ENCODE measurements at regions not wholly inside any gene's neighbourhood (a gene's known extent, or its start where the extent isn't known, plus 50 kb on each side); places are given as distances from the start of the nearest gene placed in this dataset.
"Not testable (repeated sequence)": the region's sequence is repeated elsewhere in the genome, so short reads cannot be mapped to it uniquely, and the experiment has no call there.

DNA sequence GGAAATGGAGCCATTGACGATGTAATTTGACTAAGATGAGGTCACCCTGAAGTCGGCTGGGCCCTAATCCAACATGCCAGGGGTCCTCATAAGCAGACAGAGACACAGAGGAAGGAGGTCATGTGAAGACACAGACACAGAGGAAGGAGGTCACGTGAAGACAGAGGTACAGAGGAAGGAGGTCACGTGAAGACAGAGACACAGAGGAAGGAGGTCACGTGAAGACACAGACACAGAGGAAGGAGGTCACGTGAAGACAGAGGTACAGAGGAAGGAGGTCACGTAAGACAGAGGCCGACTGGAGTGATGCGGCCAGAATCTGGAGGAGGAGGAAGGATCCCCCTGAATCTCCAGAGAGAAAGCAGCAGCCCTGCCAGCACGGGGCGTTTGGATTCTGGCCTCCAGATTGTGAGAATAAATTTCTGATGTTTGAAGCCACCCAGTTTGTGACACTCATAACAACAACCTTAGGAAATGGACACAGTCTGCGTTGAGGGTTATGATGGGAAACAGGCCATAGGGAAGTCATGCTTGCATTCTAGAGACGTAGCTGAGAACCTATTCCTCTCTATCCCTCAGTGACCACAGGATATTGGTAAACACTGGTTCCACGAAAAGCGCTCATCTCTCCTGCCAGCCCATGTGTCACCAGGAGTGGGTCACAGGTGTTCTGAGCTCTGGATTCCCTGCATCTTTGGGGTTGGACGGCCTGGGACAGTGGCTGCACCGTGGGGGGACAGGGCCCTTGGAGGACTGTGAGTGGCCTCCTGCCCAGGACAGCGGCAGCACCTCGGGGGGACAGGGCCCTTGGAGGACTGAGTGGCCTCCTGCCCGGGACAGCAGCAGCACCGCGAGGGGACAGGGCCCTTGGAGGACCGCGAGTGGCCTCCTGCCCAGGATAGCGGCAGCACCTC is 108.5 kb downstream of the SOX1 start:
- no peak overlapping the region for H3K9ac ChIP-seq (ENCODE audit: insufficient read depth, low read length, poor library complexity, severe bottlenecking)
- H3K79me2 ChIP-seq (ENCODE audit: insufficient read depth, low read length) = no peaks in the 10 kb centered on the region
- Mint-ChIP-seq H3K4me1 (no peaks in the 10 kb centered on the region), H3K9me3 (peaks cover 6 to 29% (median 15%) of the 10 kb centered on the region in 7 donors), H3K4me3 (no peak overlapping the region), H3K27ac (no peak overlapping the region), H3K36me3 (no peaks in the 10 kb centered on the region), H3K27me3 (ENCODE audit: low read depth in 3 of 3) (peaks cover 0 to 4% (median 4%) of the 10 kb centered on the region in 3 donors)
- H2AFZ ChIP-seq (ENCODE audit: insufficient read depth, low read depth, low read length, poor library complexity, severe bottlenecking) = no peak overlapping the region
- H3K4me3 ChIP-seq (replicated peaks in 1 of 3; ENCODE audit: low read depth in 2 of 3, low read length in 3 of 3) = no peak overlapping the region
- TF ChIP-seq, protein P1, sequence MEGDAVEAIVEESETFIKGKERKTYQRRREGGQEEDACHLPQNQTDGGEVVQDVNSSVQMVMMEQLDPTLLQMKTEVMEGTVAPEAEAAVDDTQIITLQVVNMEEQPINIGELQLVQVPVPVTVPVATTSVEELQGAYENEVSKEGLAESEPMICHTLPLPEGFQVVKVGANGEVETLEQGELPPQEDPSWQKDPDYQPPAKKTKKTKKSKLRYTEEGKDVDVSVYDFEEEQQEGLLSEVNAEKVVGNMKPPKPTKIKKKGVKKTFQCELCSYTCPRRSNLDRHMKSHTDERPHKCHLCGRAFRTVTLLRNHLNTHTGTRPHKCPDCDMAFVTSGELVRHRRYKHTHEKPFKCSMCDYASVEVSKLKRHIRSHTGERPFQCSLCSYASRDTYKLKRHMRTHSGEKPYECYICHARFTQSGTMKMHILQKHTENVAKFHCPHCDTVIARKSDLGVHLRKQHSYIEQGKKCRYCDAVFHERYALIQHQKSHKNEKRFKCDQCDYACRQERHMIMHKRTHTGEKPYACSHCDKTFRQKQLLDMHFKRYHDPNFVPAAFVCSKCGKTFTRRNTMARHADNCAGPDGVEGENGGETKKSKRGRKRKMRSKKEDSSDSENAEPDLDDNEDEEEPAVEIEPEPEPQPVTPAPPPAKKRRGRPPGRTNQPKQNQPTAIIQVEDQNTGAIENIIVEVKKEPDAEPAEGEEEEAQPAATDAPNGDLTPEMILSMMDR (IDR thresholded peaks at IDR 0.05) = no peak
- no peaks in the 10 kb centered on the region for H3K4me1 ChIP-seq (ENCODE audit: control insufficient read depth in 1 of 2, insufficient read depth in 2 of 2, low read length in 2 of 2)
- H3K36me3 ChIP-seq (replicated peaks in 1 of 2; ENCODE audit: control insufficient read depth in 1 of 2, insufficient read depth in 2 of 2, low read length in 2 of 2) = no peaks in the 10 kb centered on the region
- intact Hi-C loops (cut with micrococcal nuclease) = no loop called here
- WGBS (ENCODE audit: insufficient coverage) = 92% methylated on average over 18 of the region's 25 CpGs
- H3K4me2 ChIP-seq (replicated peaks; ENCODE audit: extremely low read depth, low read length, poor library complexity, severe bottlenecking) = no peak overlapping the region
- no peaks in the 10 kb centered on the region for H3K27me3 ChIP-seq (ENCODE audit: control insufficient read depth in 2 of 2, insufficient read depth in 2 of 2, low read length in 2 of 2)
- no peaks in the 10 kb centered on the region for H4K20me1 ChIP-seq (ENCODE audit: insufficient read depth, low read length)
- DNase-seq = no peak
- H3K27ac ChIP-seq (ENCODE audit: low read depth in 1 of 2, low read length in 2 of 2) = no peak overlapping the region
- H3K9me3 ChIP-seq (replicated peaks in 1 of 2; ENCODE audit: control insufficient read depth in 1 of 2, insufficient read depth in 1 of 2, low read length in 2 of 2) = peaks cover 16 to 18% of the 10 kb centered on the region in 2 donors

DNA sequence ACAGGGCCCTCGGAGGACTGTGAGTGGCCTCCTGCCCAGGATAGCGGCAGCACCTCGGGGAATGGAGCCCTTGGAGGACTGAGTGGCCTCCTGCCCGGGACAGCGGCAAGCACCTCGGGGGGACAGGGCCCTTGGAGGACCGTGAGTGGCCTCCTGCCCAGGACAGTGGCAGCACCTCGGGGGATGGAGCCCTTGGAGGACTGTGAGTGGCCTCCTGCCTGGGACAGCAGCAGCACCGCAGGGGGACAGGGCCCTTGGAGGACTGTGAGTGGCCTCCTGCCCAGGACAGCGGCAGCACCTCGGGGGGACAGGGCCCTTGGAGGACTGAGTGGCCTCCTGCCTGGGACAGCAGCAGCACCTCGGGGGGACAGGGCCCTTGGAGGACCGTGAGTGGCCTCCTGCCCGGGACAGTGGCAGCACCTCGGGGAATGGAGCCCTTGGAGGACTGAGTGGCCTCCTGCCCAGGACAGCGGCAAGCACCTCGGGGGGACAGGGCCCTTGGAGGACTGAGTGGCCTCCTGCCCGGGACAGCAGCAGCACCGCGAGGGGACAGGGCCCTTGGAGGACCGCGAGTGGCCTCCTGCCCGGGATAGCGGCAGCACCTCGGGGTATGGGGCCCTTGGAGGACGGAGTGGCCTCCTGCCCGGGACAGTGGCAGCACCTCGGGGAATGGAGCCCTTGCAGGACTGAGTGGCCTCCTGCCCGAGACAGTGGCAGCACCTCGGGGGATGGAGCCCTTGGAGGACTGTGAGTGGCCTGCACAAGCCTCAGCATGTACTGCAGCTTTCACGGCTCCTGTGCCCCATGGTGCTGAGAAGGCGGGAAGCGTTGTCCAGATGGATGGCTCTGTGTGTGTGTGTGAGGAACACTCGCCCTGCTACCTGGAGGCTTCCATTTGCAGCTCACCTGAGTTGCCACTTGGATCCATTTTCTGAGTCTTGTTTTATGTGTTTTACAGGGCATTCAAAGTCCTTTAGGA is 109.5 kb downstream of the SOX1 start:
- WGBS (ENCODE audit: insufficient coverage) = 92% methylated on average over 31 of the region's 34 CpGs
- H3K79me2 ChIP-seq (ENCODE audit: insufficient read depth, low read length) = not testable (repeated sequence)

More for the DNA sequence above, 109.5 kb downstream of the SOX1 start:
- H3K27ac ChIP-seq (ENCODE audit: low read depth in 1 of 2, low read length in 2 of 2); H3K27me3 Mint-ChIP-seq (ENCODE audit: low read depth in 3 of 3); H2AFZ ChIP-seq (ENCODE audit: insufficient read depth, low read depth, low read length, poor library complexity, severe bottlenecking); H3K36me3 ChIP-seq (replicated peaks in 1 of 2; ENCODE audit: control insufficient read depth in 1 of 2, insufficient read depth in 2 of 2, low read length in 2 of 2); H3K4me1 ChIP-seq (ENCODE audit: control insufficient read depth in 1 of 2, insufficient read depth in 2 of 2, low read length in 2 of 2); H3K4me3 ChIP-seq (replicated peaks in 1 of 3; ENCODE audit: low read depth in 2 of 3, low read length in 3 of 3); H3K4me1 Mint-ChIP-seq; H3K36me3 Mint-ChIP-seq; H3K4me2 ChIP-seq (replicated peaks; ENCODE audit: extremely low read depth, low read length, poor library complexity, severe bottlenecking); H3K9ac ChIP-seq (ENCODE audit: insufficient read depth, low read length, poor library complexity, severe bottlenecking); intact Hi-C loops (cut with micrococcal nuclease); H4K20me1 ChIP-seq (ENCODE audit: insufficient read depth, low read length); H3K27me3 ChIP-seq (ENCODE audit: control insufficient read depth in 2 of 2, insufficient read depth in 2 of 2, low read length in 2 of 2); DNase-seq; H3K4me3 Mint-ChIP-seq; H3K27ac Mint-ChIP-seq: not testable (repeated sequence)
- peaks cover 16 to 18% of the 10 kb centered on the region in 2 donors for H3K9me3 ChIP-seq (replicated peaks in 1 of 2; ENCODE audit: control insufficient read depth in 1 of 2, insufficient read depth in 1 of 2, low read length in 2 of 2)
- peaks cover 6 to 29% (median 15%) of the 10 kb centered on the region in 7 donors for H3K9me3 Mint-ChIP-seq
